K562 (cell line): ENCODE measurements at regions not wholly inside any gene's neighbourhood (a gene's known extent, or its start where the extent isn't known, plus 50 kb on each side); places are given as distances from the start of the nearest gene placed in this dataset.

Source experiments
- REST ChIP-seq, 2 experiments: fragments of 450-650 bp; formaldehyde crosslinking in 1 of 2; IDR thresholded peaks; 2 replicates each; pipeline versions ENCODE4 v1.4.0 to v1.6.1; 2014 to 2020; ENCODE audit warnings: mild to moderate bottlenecking in 2 of 2, borderline replicate concordance in 1 of 2, low read depth in 1 of 2
- VEZF1 ChIP-seq: fragments of 200-800 bp; sonication (Bioruptor generic); IDR thresholded peaks from 2 replicates; pipeline ENCODE4 v1.6.1; 2017; ENCODE audit warnings: missing genetic modification characterization, missing compliant biosample characterization
- ZBTB43 ChIP-seq: sonication (generic); formaldehyde crosslinking; IDR thresholded peaks from 2 replicates; pipeline ENCODE4 v1.8.0; 2023; ENCODE audit warnings: mild to moderate bottlenecking, missing genetic modification reagents
- TF ChIP-seq, protein P1 (sequence below), 3 experiments: IDR thresholded peaks in 2 of 3; conservative IDR thresholded peaks in 1 of 3; 2 replicates each; pipeline ENCODE4 v1.5.1; 2011 to 2012; ENCODE audit warnings: low read length in 3 of 3, mild to moderate bottlenecking in 3 of 3, control low read depth in 2 of 3, improper control_type of control experiment in 1 of 3, inconsistent platforms in 1 of 3, low read depth in 1 of 3, mixed read lengths in 1 of 3, moderate library complexity in 1 of 3; ENCODE audit not compliant: insufficient read depth in 2 of 3
- TF ChIP-seq, protein P2 (sequence below): fragments of 450-650 bp; formaldehyde crosslinking; IDR thresholded peaks from 2 replicates; pipeline ENCODE4 v1.4.0; 2020; ENCODE audit warnings: mild to moderate bottlenecking, moderate library complexity

DNA sequence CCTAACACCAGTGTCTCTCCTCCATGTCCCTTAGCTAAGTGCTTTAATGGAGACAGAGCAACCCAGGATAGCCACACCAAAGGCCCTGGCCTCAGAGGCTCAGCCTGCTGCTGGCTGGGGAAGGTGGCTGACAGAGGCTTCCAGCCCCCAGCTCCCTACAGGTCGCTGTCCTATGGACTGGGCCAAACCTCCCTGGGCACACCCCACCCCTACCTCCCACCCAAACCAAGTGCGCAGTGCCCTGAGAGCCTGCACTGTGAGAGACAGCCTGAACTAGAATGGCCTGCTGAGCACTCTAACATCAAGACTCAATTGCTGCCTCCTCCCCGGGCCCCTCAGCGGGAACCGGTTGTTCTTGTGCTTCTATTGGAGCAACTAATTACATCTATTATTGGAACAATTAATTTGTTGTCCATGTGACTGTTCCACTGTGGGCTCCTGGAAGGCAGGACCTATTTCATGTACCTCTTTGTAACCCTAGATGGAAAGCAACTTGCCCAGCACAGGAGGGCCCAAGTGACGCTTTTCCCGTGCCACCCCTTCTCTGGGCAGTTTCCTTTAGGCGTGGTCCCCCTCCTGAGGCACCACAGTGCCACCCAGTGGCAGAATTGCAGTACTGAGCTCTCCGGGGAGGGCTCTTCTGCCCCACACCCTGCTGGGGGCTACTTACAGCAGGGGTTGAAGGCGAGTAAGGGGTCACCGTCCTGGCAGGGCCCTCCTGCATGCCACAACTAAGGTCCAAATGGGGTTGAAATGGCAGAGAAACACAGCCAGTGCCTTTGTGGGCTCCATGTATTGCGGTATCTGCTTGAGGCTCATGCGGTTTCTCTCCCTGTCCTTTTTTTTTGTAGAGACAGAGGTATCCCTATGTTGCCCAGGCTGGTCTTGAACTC lies 63.7 kb upstream of the WAPL start (continued):
- TF ChIP-seq, protein P1, sequence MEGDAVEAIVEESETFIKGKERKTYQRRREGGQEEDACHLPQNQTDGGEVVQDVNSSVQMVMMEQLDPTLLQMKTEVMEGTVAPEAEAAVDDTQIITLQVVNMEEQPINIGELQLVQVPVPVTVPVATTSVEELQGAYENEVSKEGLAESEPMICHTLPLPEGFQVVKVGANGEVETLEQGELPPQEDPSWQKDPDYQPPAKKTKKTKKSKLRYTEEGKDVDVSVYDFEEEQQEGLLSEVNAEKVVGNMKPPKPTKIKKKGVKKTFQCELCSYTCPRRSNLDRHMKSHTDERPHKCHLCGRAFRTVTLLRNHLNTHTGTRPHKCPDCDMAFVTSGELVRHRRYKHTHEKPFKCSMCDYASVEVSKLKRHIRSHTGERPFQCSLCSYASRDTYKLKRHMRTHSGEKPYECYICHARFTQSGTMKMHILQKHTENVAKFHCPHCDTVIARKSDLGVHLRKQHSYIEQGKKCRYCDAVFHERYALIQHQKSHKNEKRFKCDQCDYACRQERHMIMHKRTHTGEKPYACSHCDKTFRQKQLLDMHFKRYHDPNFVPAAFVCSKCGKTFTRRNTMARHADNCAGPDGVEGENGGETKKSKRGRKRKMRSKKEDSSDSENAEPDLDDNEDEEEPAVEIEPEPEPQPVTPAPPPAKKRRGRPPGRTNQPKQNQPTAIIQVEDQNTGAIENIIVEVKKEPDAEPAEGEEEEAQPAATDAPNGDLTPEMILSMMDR (IDR thresholded peaks at IDR 0.05 in 2 of 3, conservative IDR thresholded peaks at IDR 0.05 in 1 of 3; ENCODE audit: insufficient read depth in 2 of 3, low read depth in 1 of 3, low read length in 3 of 3) = peak; percentile 78 to 81 (median 80)
- TF ChIP-seq VEZF1 (CRISPR knock-in tag) (peak; percentile 58; the same call in 1 of the 2 replicates), REST (IDR thresholded peaks at IDR 0.05; ENCODE audit: borderline replicate concordance) (peak; percentile 74), REST (CRISPR knock-in tag; IDR thresholded peaks at IDR 0.05; ENCODE audit: low read depth) (no peak), ZBTB43 (CRISPR knock-in tag) (no peak)
- TF ChIP-seq, protein P2, sequence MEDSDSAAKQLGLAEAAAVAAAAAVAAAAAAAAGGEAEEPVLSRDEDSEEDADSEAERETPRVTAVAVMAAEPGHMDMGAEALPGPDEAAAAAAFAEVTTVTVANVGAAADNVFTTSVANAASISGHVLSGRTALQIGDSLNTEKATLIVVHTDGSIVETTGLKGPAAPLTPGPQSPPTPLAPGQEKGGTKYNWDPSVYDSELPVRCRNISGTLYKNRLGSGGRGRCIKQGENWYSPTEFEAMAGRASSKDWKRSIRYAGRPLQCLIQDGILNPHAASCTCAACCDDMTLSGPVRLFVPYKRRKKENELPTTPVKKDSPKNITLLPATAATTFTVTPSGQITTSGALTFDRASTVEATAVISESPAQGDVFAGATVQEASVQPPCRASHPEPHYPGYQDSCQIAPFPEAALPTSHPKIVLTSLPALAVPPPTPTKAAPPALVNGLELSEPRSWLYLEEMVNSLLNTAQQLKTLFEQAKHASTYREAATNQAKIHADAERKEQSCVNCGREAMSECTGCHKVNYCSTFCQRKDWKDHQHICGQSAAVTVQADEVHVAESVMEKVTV = peak; percentile 42; the same call in 1 of the 2 replicates
- TF ChIP-seq, all 486 proteins: peak for 11
